ENCODE measurements at regions not wholly inside any gene's neighbourhood (a gene's known extent, or its start where the extent isn't known, plus 50 kb on each side); places are given as distances from the start of the nearest gene placed in this dataset.

DNA sequence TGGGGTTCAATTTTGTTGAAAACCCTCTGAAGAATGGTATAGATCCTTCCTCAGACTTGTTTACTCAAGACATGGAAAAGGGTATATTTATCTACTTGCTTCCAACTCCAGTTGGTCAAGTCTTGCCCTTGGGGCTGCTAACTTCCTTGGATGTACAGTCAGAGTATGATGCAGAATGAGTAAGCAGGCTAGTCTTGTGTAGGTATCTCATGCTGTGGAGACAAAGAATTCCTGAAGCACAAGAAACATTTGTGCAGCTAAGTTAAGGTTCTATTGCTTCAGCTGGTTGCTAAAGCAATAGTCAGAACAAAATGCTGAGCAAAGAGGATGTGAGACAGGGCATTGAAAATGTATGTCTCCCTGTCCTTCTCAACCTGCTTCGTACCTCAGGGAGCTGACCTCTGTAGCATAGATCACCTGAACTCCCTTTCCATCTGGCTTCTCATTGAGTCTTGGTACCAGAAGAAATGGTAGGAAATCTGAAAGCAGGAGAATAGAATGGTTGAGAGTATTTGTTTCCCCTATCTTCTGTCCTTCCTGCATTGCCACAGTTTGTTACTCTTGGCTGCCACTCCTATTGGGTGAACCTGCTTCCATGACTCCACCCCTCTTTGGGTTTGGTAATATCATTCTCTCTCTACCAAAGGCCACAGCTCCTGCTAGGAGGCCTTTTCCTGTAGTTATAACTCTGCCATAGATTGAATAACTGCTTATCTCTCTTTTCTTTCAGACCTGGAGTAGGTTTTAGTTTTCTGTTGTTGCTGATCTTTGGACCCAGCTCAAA, 346.0 kb downstream of the PHF14 start:
- TF ChIP-seq, protein P1, sequence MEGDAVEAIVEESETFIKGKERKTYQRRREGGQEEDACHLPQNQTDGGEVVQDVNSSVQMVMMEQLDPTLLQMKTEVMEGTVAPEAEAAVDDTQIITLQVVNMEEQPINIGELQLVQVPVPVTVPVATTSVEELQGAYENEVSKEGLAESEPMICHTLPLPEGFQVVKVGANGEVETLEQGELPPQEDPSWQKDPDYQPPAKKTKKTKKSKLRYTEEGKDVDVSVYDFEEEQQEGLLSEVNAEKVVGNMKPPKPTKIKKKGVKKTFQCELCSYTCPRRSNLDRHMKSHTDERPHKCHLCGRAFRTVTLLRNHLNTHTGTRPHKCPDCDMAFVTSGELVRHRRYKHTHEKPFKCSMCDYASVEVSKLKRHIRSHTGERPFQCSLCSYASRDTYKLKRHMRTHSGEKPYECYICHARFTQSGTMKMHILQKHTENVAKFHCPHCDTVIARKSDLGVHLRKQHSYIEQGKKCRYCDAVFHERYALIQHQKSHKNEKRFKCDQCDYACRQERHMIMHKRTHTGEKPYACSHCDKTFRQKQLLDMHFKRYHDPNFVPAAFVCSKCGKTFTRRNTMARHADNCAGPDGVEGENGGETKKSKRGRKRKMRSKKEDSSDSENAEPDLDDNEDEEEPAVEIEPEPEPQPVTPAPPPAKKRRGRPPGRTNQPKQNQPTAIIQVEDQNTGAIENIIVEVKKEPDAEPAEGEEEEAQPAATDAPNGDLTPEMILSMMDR (conservative IDR thresholded peaks at IDR 0.05; ENCODE audit: low read depth, low read length) = no peak
- TF ChIP-seq POLR2A (IDR thresholded peaks at IDR 0.05; ENCODE audit: low read depth, low read length) (no peak), RCOR1 (IDR thresholded peaks at IDR 0.05; ENCODE audit: insufficient replicate concordance, low read length) (no peak), MXI1 (IDR thresholded peaks at IDR 0.05; ENCODE audit: borderline replicate concordance, low read depth, low read length) (no peak), BHLHE40 (IDR thresholded peaks at IDR 0.05; ENCODE audit: low read depth, low read length) (no peak), CEBPB (IDR thresholded peaks at IDR 0.05; ENCODE audit: low read depth, low read length) (no peak), RFX5 (IDR thresholded peaks at IDR 0.05; ENCODE audit: low read depth, low read length) (no peak), RAD21 (IDR thresholded peaks at IDR 0.05; ENCODE audit: low read length) (no peak)
- TF ChIP-seq, protein P2, sequence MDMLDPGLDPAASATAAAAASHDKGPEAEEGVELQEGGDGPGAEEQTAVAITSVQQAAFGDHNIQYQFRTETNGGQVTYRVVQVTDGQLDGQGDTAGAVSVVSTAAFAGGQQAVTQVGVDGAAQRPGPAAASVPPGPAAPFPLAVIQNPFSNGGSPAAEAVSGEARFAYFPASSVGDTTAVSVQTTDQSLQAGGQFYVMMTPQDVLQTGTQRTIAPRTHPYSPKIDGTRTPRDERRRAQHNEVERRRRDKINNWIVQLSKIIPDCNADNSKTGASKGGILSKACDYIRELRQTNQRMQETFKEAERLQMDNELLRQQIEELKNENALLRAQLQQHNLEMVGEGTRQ (IDR thresholded peaks at IDR 0.05; ENCODE audit: low read depth, low read length) = no peak
